Fibroblast of lung (primary cell): ENCODE measurements at regions not wholly inside any gene's neighbourhood (a gene's known extent, or its start where the extent isn't known, plus 50 kb on each side); places are given as distances from the start of the nearest gene placed in this dataset.

Experiments
- DNase-seq, 2 donors: peaks; one replicate each; pipeline versions ENCODE4 v3.0.0 to v3.0.0-alpha.2; 2010; ENCODE audit warnings: low read depth in 2 of 2
- H2AFZ ChIP-seq: 2 replicates; pipeline ENCODE4 v1.5.1; 2012; ENCODE audit warnings: low read length, control low read depth, inconsistent platforms
- H3K27ac ChIP-seq: 2 replicates; pipeline ENCODE4 v1.5.1; 2011; ENCODE audit warnings: low read length, control low read depth; ENCODE audit not compliant: insufficient read depth
- H3K27me3 ChIP-seq: 2 replicates; pipeline ENCODE4 v1.5.1; 2011; ENCODE audit warnings: mild to moderate bottlenecking, low read length; ENCODE audit not compliant: control insufficient read depth, insufficient read depth
- H3K36me3 ChIP-seq: 2 replicates; pipeline ENCODE4 v1.5.1; 2011; ENCODE audit warnings: low read length; ENCODE audit not compliant: control insufficient read depth, insufficient read depth
- H3K4me1 ChIP-seq: 2 replicates; pipeline ENCODE4 v1.5.1; 2011; ENCODE audit warnings: low read length; ENCODE audit not compliant: control insufficient read depth, insufficient read depth; ENCODE audit errors: extremely low read depth
- H3K4me2 ChIP-seq: 2 replicates; pipeline ENCODE4 v1.5.1; 2011; ENCODE audit warnings: low read length, control low read depth; ENCODE audit not compliant: insufficient read depth; ENCODE audit errors: extremely low read depth
- H3K4me3 ChIP-seq, 4 experiments: fragments of 200-600 bp in 1 of 4; sonication (generic) in 1 of 4; replicated peaks in 1 of 4; 2 replicates each; pipeline ENCODE4 v1.5.1; 2011 to 2016; ENCODE audit warnings: low read length in 4 of 4, low read depth in 3 of 4, mild to moderate bottlenecking in 3 of 4, control low read depth in 2 of 4, inconsistent platforms in 1 of 4, mixed read lengths in 1 of 4; ENCODE audit not compliant: insufficient read depth in 1 of 4; ENCODE audit errors: control extremely low read depth in 1 of 4
- H3K79me2 ChIP-seq: 2 replicates; pipeline ENCODE4 v1.5.1; 2012; ENCODE audit warnings: mild to moderate bottlenecking, low read length, inconsistent platforms; ENCODE audit not compliant: control insufficient read depth, insufficient read depth
- H3K9ac ChIP-seq: 2 replicates; pipeline ENCODE4 v1.5.1; 2011; ENCODE audit warnings: mild to moderate bottlenecking, low read length, control low read depth; ENCODE audit not compliant: insufficient read depth
- H3K9me3 ChIP-seq: 2 replicates; pipeline ENCODE4 v1.5.1; 2012; ENCODE audit warnings: low read depth, low read length; ENCODE audit not compliant: control insufficient read depth, insufficient read depth
- H4K20me1 ChIP-seq: 2 replicates; pipeline ENCODE4 v1.5.1; 2011; ENCODE audit warnings: low read length; ENCODE audit not compliant: control insufficient read depth, insufficient read depth; ENCODE audit errors: extremely low read depth
- EZH2 ChIP-seq: IDR thresholded peaks from 2 replicates; pipeline ENCODE4 v1.5.1; 2012; ENCODE audit warnings: low read length, control low read depth, mild to moderate bottlenecking; ENCODE audit errors: missing control alignments
- TF ChIP-seq, protein P1 (sequence below), 2 donors: IDR thresholded peaks in 1 of 2; conservative IDR thresholded peaks in 1 of 2; 1 replicate in 1 of 2; 2 replicates in 1 of 2; pipeline ENCODE4 v1.5.1; 2011 to 2012; ENCODE audit warnings: low read length in 2 of 2, control low read depth in 1 of 2, inconsistent platforms in 1 of 2, low read depth in 1 of 2, mild to moderate bottlenecking in 1 of 2

DNA sequence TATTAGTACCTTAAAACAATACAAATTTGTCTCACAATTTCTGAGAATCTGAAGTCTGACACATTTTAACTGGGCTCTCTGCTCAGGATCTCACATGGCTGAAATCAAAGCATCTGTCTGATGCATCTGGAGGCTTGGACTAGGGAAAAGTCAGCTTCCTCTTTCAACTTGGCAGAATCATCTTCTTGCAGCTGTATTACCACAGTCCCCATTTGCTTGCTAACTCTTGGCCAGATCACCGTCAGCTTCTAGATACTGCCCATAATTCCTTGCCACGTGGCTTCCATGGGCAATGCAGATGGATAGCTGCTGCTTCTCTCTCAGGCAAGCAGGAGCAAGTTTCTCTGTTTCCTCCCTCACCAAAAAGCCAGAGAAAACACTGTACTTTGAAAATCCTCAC is 1106.4 kb upstream of the CITED2 start:
- no peak for TF ChIP-seq EZH2
- TF ChIP-seq, protein P1, sequence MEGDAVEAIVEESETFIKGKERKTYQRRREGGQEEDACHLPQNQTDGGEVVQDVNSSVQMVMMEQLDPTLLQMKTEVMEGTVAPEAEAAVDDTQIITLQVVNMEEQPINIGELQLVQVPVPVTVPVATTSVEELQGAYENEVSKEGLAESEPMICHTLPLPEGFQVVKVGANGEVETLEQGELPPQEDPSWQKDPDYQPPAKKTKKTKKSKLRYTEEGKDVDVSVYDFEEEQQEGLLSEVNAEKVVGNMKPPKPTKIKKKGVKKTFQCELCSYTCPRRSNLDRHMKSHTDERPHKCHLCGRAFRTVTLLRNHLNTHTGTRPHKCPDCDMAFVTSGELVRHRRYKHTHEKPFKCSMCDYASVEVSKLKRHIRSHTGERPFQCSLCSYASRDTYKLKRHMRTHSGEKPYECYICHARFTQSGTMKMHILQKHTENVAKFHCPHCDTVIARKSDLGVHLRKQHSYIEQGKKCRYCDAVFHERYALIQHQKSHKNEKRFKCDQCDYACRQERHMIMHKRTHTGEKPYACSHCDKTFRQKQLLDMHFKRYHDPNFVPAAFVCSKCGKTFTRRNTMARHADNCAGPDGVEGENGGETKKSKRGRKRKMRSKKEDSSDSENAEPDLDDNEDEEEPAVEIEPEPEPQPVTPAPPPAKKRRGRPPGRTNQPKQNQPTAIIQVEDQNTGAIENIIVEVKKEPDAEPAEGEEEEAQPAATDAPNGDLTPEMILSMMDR (conservative IDR thresholded peaks at IDR 0.05 in 1 of 2, IDR thresholded peaks at IDR 0.05 in 1 of 2; ENCODE audit: low read depth in 1 of 2, low read length in 2 of 2), result no peak
- Histone ChIP-seq H2AFZ (peak overlapping the region; percentile 98), H3K4me2 (no peak overlapping the region)

DNA sequence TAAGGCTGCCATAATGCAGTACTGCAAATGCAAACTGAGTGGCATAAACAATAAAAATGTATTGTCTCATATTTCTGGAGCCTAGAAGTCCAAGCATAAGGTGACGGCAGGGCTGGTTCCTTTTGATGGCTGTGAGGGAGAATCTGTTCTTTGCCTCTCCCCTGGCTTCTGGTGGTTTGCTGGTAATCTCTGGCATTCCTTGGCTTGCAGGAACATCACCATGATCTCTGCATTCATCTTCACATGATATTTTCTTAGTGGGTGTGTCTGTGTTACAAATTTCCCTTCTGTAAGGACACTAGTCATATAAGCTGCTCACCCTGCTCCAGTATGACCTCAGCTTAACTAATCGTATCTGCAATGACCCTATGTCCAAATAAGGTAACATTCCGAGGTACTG is 1104.2 kb upstream of the CITED2 start:
- TF ChIP-seq EZH2, result no peak
- TF ChIP-seq, protein P1 (conservative IDR thresholded peaks at IDR 0.05 in 1 of 2, IDR thresholded peaks at IDR 0.05 in 1 of 2; ENCODE audit: low read depth in 1 of 2, low read length in 2 of 2), result no peak
- Histone ChIP-seq H3K4me2 (no peak overlapping the region), H2AFZ (no peak overlapping the region), H3K4me1 (peaks cover 4% of the 10 kb centered on the region), H3K9me3 (no peaks in the 10 kb centered on the region), H3K36me3 (no peaks in the 10 kb centered on the region), H3K27ac (no peak overlapping the region), H3K9ac (no peak overlapping the region), H3K79me2 (no peaks in the 10 kb centered on the region), H3K27me3 (no peaks in the 10 kb centered on the region), H3K4me3 (no peak overlapping the region), H4K20me1 (no peaks in the 10 kb centered on the region)
- DNase-seq, result no peak

More for the DNA sequence above, 1106.4 kb upstream of the CITED2 start:
- Histone ChIP-seq H3K4me1 (peaks cover 4% of the 10 kb centered on the region), H3K9ac (no peak overlapping the region), H3K27me3 (no peaks in the 10 kb centered on the region), H3K4me3 (no peak overlapping the region), H3K9me3 (no peaks in the 10 kb centered on the region), H3K79me2 (no peaks in the 10 kb centered on the region), H3K27ac (no peak overlapping the region), H3K36me3 (no peaks in the 10 kb centered on the region), H4K20me1 (no peaks in the 10 kb centered on the region)
- DNase-seq, result peak; percentile 45 to 80

- H3K4me1 ChIP-seq, result no peaks in the 10 kb centered on the region
- H3K9me3 ChIP-seq, result no peaks in the 10 kb centered on the region
- no peak overlapping the region for H3K27ac ChIP-seq
- H3K4me3 ChIP-seq, result no peak overlapping the region
- H3K27me3 ChIP-seq, result no peaks in the 10 kb centered on the region
- no peaks in the 10 kb centered on the region for H4K20me1 ChIP-seq
- H2AFZ ChIP-seq, result no peak overlapping the region
- no peak for TF ChIP-seq EZH2
- TF ChIP-seq, protein P1 (conservative IDR thresholded peaks at IDR 0.05 in 1 of 2, IDR thresholded peaks at IDR 0.05 in 1 of 2; ENCODE audit: low read depth in 1 of 2, low read length in 2 of 2), result no peak
- no peak overlapping the region for H3K4me2 ChIP-seq
- no peak overlapping the region for H3K9ac ChIP-seq
- no peaks in the 10 kb centered on the region for H3K79me2 ChIP-seq
- H3K36me3 ChIP-seq, result no peaks in the 10 kb centered on the region
- peak in 1 of 2 donors; percentile 61 for DNase-seq
Measured at GRCh38 chr6:140475086-140475485, 1100.6 kb upstream of the CITED2 start.
